Activated CD4-positive, alpha-beta T cell treated with anti-CD3 and anti-CD28 coated beads, Interleukin-2, amount 50 U/mL, for 24 hours (primary cell): ENCODE measurements at regions not wholly inside any gene's neighbourhood (a gene's known extent, or its start where the extent isn't known, plus 50 kb on each side); places are given as distances from the start of the nearest gene placed in this dataset.
"Not testable (repeated sequence)": the region's sequence is repeated elsewhere in the genome, so short reads cannot be mapped to it uniquely, and the experiment has no call there.

Experiments used
- DNase-seq, 2 donors: peaks; one replicate each; pipeline ENCODE4 v3.0.0-alpha.2; 2020; ENCODE audit warnings: low read depth in 1 of 2, low spot score in 1 of 2

DNA sequence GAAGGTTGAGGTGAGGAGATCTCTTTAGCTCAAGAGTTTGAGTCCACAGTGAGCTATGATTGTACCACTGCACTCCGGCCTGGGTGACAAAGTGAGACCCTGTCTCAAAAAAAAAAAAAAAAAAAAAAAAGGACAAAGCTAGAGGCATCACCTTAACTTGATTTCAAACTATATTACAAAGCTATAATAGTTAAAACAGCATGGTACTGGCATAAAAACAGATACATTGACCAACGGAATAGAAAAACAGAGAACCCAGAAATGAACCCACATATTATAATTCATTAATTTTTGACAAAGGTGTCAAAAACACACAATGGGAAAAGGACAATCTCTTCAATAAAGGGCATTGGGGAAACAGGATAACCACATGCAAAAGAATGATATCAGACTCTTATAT, 50.8 kb upstream of the MBOAT1 start:
- DNase-seq = no peak

DNA sequence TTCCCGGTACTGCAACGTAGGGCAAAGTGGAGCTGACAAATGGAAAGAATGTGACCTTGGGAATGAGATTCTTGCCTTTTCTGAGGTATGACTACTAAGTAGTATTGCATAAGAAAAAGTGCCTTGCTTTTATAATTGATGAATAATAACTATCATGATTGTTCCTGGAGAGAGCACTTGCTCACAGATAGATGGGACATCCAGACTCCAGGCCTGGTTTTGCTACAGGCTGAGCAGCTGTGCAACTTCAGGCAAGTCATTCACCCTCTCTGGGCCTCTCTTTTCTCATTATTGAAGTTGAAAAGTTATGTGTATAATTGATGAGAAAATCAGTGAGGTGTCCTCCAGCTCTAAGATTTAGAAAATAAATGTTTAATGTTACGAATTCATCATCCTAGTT, 53.6 kb upstream of the MBOAT1 start:
- no peak for DNase-seq

DNA sequence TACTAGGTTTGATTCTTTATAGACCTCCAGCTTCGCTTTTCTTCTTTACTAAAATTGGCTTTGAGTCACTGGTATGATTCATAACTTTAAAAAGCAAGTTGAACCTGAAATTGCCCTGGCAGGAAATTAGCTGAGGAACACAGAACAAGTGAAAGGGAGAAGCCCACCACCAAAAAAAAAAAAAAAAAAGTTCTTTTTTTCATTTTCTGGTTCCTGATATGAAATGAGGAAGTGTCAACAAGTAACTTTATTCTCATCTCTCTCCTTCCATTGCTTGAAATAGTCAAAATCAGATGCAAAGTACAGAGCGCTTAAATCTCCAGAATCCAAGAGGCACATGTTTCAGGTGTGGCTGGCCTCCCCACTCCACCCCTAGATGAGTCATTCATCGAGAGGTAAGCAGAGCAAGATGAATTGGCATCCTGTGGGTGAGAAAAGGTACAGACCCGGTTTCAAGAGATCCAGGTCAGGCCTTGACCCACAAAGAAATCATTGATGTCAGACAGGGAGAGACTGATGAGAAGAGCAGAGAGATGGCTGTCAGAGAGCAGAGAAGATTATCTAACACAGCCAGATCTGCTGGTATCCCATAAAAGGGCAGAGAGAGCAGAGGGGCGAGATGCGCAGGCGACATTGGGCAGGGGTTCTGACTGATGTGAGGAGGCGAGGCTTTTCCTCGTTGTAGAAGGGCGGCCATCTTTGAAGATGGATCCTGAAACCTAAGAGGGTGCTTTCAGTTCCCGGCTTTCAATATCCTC, 54.8 kb upstream of the MBOAT1 start:
- no peak for DNase-seq

DNA sequence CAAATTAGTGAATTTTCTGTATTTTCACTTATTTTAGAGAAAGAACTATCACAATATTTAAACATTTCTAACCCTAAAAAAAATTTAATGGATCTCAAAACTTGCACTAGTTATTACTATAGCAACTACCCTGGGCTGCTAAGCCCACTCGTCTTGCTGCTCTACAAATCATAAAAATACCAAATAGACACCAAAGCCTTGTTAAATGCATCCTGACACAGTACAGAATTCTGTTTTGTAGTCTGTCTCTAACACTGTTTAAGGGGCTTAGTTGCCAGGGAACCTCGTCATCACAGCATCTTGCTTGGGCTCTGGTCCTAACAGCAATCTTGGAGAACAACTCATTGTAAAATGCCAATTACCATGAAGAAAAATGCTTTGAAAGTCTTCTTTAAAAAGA, 56.9 kb upstream of the MBOAT1 start:
- DNase-seq = no peak

DNA sequence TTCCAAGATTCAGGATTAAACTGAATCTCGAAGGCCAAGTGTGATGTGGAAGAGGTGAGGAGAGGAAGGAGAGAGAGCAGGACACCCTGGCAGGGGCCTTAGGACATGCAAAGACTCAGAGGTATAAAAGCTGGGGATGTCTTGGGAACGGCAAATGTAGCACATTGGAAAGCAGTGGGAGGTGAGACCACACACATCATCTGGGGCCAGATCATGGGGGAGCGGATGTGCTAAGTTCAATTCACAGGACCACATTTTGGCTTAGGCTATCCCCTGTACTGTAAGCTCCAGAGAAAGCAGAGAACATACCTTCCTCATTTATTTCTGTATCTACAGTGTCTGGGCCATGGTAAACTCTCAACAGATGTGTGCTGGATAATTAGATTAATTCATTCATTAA, 59.5 kb upstream of the MBOAT1 start:
- DNase-seq = no peak

DNA sequence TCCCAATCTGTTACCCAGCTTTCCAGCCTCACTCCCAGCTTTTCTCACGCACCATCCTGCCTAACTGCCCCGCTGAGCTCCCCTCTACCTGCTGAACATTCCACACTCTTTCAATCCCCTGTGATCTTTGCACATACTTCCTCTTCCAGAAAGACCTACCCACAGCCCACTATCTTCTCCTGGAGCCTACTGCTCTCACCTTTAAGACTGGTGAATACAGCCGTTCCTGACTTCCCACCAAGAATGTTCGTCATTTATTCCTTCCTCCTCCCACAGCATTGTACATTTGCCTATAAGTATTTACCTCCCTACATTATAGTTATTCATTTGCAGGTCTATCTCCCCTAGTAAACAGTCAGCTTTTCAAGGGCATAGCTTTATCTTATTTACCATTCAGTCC, 61.9 kb upstream of the MBOAT1 start:
- DNase-seq = no peak

DNA sequence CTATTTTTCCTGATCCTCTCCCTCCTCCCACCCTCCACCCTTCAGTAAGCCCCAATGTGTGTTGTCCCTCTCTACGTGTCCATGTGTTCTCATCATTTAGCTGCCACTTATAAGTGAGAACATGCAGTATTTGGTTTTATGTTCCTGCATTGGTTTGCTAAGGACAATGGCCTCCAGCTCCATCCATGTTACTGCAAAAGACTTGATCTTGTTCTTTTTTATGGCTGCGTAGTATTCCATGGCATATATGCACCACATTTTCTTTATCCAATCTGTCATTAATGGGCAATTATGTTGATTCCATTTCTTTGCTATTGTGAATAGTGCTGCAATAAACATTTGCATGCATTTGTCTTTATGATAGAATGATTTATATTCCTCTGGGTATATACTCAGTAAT, 63.6 kb upstream of the MBOAT1 start:
- not testable (repeated sequence) for DNase-seq

DNA sequence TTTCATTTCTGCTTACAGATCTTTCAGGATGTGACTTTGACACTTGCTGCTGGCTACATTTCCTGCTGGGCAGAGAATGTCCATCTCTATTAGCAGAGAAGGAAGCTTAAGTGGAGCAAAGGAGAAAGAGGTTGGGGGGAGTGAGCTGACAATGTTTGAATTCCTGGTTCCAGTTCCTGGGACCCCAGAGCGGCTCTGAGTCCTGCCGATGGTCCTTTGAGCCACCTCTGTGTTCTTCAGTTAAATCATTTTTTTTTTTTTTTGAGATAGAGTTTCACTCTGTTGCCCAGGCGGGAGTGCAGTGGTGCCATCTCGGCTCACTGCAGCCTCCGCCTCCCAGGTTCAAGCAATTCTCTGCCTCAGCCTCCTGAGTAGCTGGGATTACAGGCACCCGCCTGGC, 65.5 kb upstream of the MBOAT1 start:
- DNase-seq = not testable (repeated sequence)

DNA sequence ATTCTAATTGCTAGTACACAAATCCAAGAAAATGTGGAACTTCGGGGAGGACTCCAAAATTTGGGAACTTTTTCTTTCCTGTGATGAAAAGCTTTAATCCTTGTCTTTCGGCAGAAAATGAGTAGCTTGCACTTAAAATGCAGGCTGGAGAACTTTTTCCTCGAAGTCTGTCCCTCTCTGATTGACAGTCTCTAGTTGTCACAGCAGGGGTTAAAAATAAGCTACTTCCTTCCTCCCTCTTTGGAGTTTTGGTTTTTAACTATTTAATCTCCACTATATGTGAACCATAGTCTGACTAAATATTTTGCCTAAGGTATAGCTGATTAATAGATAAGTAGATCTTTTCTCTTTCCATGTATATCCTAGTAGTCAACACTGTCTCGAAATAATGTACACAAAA, 66.8 kb upstream of the MBOAT1 start:
- DNase-seq = no peak

DNA sequence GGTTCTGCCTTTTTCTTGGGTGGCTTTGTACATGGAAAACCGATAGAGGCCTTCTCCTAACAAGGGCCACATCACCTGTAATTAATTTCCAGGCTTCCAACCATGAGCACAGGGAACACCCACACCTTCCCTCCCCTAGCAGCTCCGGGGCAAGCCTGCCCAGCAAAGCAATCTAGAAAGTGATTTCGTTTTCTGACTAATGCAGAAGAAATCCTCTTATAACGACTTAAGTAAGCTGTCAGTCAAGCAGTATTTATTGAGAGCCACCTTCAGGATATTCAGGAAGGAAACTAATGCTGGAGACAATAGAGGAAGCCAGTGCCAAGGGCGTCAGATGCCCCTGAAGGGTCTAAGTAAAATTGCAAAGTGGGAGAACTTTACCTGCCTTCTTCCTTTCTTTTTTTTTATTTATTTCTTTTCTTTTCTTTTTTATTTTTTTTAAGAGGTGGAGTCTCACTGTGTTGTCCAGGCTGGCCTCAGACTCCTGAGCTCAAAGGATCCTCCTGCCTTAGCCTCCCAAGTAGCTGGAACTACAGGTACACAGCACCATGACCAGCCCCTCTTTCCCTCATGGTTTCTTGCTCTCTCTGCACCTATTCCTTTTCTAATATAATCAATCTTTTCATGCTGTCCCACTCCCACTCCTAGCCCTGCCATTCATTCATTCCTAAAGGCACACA, 67.5 kb upstream of the MBOAT1 start:
- DNase-seq = no peak

DNA sequence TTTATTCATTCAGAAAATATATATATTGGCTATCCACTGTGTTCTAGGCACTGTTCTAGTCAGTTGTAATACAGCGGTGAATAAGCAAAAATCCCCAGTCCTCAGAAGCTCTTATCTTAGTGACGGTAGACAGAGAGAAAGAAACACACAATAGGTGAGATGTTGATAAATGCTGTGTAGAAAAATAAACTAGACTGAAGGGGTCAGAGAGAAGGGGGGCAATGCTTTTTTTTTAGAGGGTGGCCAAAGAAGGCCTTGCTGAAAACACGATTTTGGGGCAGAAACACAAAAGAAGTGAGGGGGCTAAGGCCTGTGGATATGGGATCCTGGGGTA, 68.0 kb upstream of the MBOAT1 start:
- no peak for DNase-seq

DNA sequence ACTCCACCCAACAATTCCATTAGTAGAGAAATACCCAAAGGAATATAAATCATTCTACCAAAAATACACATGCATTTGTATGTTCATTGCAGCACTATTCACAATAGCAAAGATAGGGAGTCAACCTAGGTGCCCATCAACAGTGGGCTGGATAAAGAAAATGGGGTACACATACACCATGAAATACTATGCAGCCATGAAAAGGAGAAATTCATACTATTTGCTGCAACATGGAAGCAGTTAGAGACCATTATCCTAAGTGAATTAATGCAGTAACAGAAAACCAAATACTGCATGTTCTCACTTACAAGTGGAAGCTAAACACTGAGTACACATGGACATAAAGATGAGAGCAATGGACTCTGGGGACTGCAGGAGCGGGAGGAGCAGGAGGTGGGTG, 72.4 kb upstream of the MBOAT1 start:
- DNase-seq = no peak

DNA sequence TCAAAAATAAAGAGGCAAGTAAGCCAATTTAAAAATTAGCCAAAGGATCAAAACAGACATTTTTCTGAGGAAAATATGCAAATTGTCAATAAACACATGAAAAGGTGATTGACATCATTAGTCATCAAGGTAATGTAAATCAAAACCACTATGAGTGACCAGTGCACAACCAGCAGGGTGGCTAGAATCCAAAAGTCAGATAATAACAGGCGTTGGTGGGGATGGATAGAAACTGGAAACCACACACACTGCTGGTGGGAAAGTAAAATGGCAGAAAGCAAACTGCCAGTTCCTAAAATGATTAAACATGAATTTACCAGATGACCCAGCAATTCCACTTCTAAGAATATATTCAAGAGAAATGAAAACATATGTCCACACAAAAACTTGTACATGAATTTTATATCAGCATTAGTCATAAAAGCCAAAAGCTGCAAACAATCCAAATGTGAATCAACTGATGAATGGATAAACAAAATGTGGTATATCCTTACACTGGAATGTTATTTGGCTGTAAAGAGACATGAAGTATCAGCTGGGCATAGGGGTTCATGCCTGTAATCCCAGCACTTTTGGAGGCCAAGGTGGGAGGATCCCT, 74.8 kb upstream of the MBOAT1 start:
- DNase-seq = no peak

DNA sequence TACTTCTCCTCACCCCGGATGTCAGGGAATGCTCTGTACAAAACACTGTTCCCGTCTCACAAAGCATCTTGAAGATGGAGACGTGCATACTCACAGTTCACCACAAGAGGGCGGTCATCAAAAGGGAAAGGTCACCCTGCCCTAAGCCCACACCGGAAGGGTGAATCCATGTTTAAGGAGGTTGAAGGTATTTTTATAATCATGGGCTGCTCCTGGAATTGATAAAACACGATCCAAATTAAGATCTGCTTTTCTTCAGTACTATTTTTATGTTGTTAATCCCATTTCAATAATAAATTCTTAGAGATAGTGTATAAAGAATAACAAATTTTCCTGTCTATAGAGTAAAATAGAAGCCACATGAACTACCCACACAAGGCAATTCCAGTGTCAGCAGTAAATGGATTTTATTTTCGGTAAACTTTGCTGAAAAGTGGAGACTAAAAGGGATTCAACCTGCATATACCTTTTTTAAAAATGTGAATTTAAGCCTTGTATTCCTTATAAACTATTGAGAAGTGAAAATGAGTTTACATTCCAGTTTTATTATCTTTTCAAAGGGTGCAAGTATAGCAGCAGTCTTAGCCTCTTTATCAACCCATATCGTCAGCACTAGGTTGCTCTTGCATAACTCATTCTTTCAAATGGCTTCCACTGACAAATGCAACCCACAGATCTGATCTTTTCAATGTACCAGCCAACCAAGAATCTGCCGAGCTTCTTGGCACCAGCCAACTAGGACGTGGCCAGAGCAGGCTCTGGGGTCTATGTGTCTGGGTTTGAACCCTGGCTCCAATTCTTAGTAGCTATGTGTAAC, 79.7 kb upstream of the MBOAT1 start:
- peak; percentile 46 to 78 for DNase-seq

DNA sequence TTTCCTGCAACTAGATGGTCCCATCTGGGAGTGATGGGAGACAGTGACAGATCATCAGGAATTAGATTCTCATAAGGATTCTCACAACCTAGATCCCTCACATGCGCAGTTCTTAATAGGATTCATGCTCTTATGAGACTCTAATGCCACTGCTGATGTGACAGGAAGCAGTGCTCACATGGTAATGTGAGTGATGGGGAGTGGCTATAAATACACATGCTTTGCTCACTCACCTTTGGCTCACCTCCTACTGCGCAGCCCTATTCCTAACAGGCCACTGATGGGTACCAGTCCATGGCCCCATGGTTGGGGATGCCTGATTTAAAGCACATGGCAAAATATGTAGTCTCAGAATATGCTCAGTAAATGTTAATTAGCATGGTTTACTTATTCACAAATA, 80.6 kb upstream of the MBOAT1 start:
- DNase-seq = no peak

DNA sequence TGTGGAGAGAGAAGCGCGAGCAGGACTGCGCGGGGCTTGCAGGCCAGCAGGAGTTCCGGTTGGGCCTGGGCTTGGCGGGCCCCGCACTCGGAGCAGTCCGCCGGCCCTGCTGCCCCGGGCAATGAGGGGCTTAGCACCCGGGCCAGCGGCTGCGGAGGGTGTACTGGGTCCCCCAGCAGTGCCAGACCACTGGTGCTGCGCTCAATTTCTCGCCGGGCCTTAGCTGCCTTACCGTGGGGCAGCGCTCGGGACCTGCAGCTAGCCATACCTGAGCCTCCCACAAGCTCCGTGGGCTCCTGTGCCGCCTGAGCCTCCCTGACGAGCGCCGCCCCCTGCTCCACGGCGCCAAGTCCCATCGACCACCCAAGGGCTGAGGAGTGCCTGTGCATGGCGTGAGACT, 89.0 kb upstream of the MBOAT1 start:
- no peak for DNase-seq

DNA sequence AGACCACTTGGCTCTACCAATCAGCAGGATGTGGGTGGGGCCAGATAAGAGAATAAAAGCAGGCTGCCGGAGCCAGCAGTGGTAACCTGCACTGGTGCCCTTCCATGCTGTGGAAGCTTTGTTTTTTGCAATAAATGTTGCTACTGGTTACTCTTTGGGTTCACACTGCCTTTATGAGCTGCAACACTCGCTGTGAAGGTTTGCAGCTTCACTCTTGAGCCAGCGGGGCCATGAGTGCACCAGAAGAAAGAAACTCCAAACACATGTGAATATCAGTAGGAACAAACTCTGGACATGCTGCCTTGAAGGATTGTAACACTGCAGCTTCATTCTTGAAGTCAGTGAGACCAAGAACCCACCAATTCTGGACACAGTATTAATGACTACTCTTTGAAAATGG, 89.9 kb upstream of the MBOAT1 start:
- DNase-seq = no peak

DNA sequence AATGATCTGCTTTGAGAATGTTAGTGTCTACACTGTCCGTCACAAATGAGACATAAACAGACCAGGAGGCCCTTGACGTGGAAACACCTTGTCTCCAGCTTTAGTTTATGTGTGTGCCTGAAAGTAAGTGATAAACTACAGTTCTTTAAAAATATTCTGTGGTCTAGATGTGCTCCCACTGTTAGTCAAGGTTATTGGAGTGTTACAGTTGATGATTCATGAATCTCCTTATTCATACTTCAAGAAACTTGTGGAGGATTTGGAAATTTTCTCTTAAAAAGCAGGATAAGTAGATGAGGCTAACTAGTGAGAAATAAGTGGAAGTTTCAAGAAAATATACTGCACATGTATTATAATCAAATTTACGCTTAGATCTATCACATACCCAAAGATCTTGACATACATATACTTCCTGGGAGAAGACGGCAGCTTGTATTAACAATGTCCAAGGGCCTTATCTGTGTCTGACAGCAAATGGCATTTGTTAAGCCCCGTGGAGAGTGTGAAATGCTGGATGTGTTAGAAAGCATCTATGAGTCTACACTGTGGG, 90.5 kb upstream of the MBOAT1 start:
- DNase-seq = no peak

DNA sequence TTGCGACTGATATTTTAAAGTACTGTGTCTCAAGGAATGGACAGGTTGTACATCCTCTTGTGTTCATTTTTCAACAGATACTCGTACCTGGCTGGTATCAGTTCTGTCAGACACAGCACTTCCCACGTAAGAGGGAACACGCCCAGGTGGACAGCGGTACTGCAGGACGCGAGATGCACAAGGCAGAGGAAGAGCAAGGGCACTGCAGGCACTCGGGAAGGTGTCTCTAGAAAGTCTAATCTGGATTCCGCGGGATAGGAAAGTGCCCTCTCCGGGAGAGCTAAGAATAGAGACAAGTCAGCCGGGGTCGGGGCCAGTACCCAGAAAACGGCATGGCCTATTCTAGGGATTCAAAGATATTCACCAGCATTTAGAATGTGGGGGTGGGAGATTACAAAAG, 94.2 kb upstream of the MBOAT1 start:
- DNase-seq = no peak

DNA sequence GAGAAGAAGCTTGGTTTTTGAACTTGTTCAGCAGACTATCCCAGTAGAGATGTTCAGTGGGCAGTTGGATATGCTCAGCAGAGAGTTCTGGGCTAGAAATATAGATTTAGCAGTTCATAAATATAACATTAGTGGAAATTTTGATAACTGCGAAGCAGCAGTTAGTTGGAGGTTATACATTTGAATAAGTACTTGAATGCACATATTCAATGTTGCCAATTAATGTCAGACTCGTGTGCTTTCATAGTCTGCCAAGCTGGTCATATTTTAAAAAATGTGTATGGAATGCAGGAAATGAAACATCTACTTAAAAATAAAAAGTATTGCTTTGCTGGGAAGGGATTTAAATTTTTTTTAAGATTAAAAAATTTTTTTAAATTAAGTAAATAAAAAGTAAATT, 92.5 kb upstream of the E2F3 start:
- DNase-seq = no peak

DNA sequence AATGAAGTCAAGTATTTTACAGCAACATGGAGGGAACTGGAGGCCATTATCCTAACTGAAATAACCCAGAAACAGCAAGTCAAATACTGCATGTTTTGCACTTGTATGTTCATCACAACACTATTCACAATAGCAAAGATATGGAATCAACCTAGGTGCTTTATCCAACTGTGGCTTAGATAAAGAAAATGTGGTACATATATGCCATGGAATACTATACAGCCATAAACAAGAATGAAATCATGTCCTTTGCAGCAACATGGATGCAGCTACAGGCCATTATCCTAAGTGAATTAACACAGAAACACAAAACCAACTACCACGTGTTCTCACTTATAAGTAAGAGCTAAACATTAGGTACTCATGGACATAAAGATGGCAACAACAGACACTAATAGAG, 91.5 kb upstream of the E2F3 start:
- DNase-seq = no peak

DNA sequence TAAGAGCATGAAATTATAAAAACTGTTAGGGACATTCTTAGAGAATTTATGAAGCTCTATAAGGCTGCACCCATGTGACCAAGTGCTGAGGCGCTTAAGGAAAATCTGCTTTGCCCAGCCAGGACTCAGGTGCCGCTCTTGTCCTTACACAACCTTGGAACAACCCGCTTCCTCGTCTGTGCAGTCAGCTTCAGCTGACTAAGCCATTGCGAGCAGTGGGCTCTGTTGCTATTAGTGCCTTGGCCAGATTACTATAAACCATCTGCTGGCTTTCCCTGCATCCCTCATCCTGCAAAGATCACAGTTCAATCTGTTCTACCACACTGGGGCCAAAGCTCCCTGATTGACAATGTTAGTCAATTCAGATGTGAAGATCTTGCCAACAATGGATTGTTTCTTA, 89.1 kb upstream of the E2F3 start:
- no peak for DNase-seq
